HCT116 (cell line): ENCODE measurements at regions not wholly inside any gene's neighbourhood (a gene's known extent, or its start where the extent isn't known, plus 50 kb on each side); places are given as distances from the start of the nearest gene placed in this dataset.

Source experiments
- ATAC-seq: fragments of 200-7000 bp; cut with Tn5 transposase; 2 replicates; pipeline ENCODE4 v1.9.1; 2020; ENCODE audit warnings: mild to moderate bottlenecking, moderate library complexity
- BruUV-seq: library from RNA; stranded (reverse); fragments of 400-500 nt; replicated peaks from 2 replicates; lab custom pipeline; 2021; lab: Mats Ljungman, UMichigan
- CTCF ChIA-PET: fragments of 300-600 bp; sonication (Branson Sonifier 250); formaldehyde crosslinking; loops from one replicate; lab custom pipeline; 2021; ENCODE audit warnings: antibody characterized with exemption; lab: Charles Lee
- POLR2A ChIA-PET: fragments of 300-600, 350-600 bp; sonication (Branson Sonifier 250); formaldehyde crosslinking; loops from one replicate; lab custom pipeline; 2021; ENCODE audit warnings: antibody characterized with exemption; lab: Charles Lee
- RAD21 ChIA-PET, 2 experiments: fragments of 300-600 bp; sonication (Branson Sonifier 250); formaldehyde crosslinking; loops; one replicate each; lab custom pipeline; 2023; ENCODE audit warnings: low total read pairs in 2 of 2; ENCODE audit not compliant: uncharacterized antibody in 2 of 2, unreplicated experiment in 2 of 2, low non-redundant PET in 1 of 2; lab: Charles Lee
- DNase-seq: peaks from one replicate; pipeline ENCODE4 v3.0.0-alpha.2; 2010; ENCODE audit warnings: low read depth, low spot score
- H2AFZ ChIP-seq: fragments of 200-600 bp; shearing (Covaris generic), sonication (generic); 2 replicates; pipeline ENCODE4 v1.6.1; 2017; ENCODE audit warnings: low read depth, mixed run types, mixed read lengths, antibody characterized with exemption, low read length; ENCODE audit not compliant: poor library complexity, severe bottlenecking
- H3K27ac ChIP-seq: 2 replicates; pipeline ENCODE4 v1.5.1; 2012; ENCODE audit warnings: low read depth, low read length
- H3K27me3 ChIP-seq: fragments of 200-600 bp; sonication (generic); 2 replicates; pipeline ENCODE4 v1.6.1; 2016; ENCODE audit warnings: mixed run types, low read length, mixed read lengths; ENCODE audit not compliant: insufficient read depth
- H3K36me3 ChIP-seq, 2 experiments: fragments of 200-500 bp in 1 of 2; fragments of 200-600 bp in 1 of 2; sonication (Bioruptor generic) in 1 of 2; sonication (generic) in 1 of 2; 2 replicates each; pipeline versions ENCODE4 v1.5.1 to v1.6.1; 2014 to 2016; ENCODE audit warnings: low read length in 2 of 2, inconsistent platforms in 1 of 2, mixed read lengths in 1 of 2, mixed run types in 1 of 2; ENCODE audit not compliant: insufficient read depth in 2 of 2, control insufficient read depth in 1 of 2
- H3K4me1 ChIP-seq, 2 experiments: fragments of 200-600 bp in 1 of 2; sonication (generic) in 1 of 2; 2 replicates each; pipeline versions ENCODE4 v1.5.1 to v1.6.1; 2012 to 2017; ENCODE audit warnings: low read length in 2 of 2, inconsistent platforms in 1 of 2, mild to moderate bottlenecking in 1 of 2, mixed read lengths in 1 of 2, mixed run types in 1 of 2, moderate library complexity in 1 of 2; ENCODE audit not compliant: insufficient read depth in 2 of 2, control insufficient read depth in 1 of 2
- H3K4me2 ChIP-seq: fragments of 200-600 bp; sonication (generic); 2 replicates; pipeline ENCODE4 v1.6.1; 2017; ENCODE audit warnings: mixed run types, low read length, mixed read lengths
- H3K4me3 ChIP-seq, 2 experiments: fragments of 200-600 bp in 1 of 2; sonication (generic) in 1 of 2; replicated peaks in 1 of 2; 2 replicates each; pipeline ENCODE4 v1.5.1; 2011 to 2016; ENCODE audit warnings: low read length in 2 of 2, control low read depth in 1 of 2, low read depth in 1 of 2, mild to moderate bottlenecking in 1 of 2, mixed read lengths in 1 of 2, mixed run types in 1 of 2
- H3K79me2 ChIP-seq: fragments of 200-600 bp; sonication (generic); 2 replicates; pipeline ENCODE4 v1.6.1; 2017; ENCODE audit warnings: mild to moderate bottlenecking, mixed run types, low read length, moderate library complexity, mixed read lengths; ENCODE audit not compliant: insufficient read depth
- H3K9ac ChIP-seq: fragments of 200-600 bp; sonication (generic); 2 replicates; pipeline ENCODE4 v1.6.1; 2016; ENCODE audit warnings: low read length, mixed read lengths
- H3K9me2 ChIP-seq: fragments of 200-600 bp; sonication (generic), shearing (Covaris generic); 2 replicates; pipeline ENCODE4 v1.6.1; 2017; ENCODE audit warnings: mixed run types, mild to moderate bottlenecking, moderate library complexity; ENCODE audit not compliant: insufficient read depth
- H3K9me3 ChIP-seq, 2 experiments: fragments of 200-500 bp in 1 of 2; fragments of 200-600 bp in 1 of 2; sonication (Bioruptor generic) in 1 of 2; sonication (generic) in 1 of 2; 2 replicates each; pipeline ENCODE4 v1.6.1; 2014 to 2017; ENCODE audit warnings: low read length in 2 of 2, mixed read lengths in 2 of 2, inconsistent platforms in 1 of 2, low read depth in 1 of 2, mild to moderate bottlenecking in 1 of 2, mixed run types in 1 of 2, moderate library complexity in 1 of 2; ENCODE audit not compliant: control insufficient read depth in 1 of 2, insufficient read depth in 1 of 2
- H4K20me1 ChIP-seq: fragments of 200-600 bp; sonication (generic), shearing (Covaris generic); 2 replicates; pipeline ENCODE4 v1.6.1; 2017; ENCODE audit warnings: mixed run types, mild to moderate bottlenecking, moderate library complexity; ENCODE audit not compliant: insufficient read depth
- CEBPB ChIP-seq: IDR thresholded peaks from 2 replicates; pipeline ENCODE4 v1.6.1; 2012; ENCODE audit warnings: low read depth
- POLR2A ChIP-seq: IDR thresholded peaks from 2 replicates; pipeline ENCODE4 v1.7.0; 2011; ENCODE audit warnings: borderline replicate concordance; ENCODE audit not compliant: insufficient read depth, insufficient read length; ENCODE audit errors: extremely low read depth
- POLR2AphosphoS5 ChIP-seq: IDR thresholded peaks from 2 replicates; pipeline ENCODE4 v1.6.1; 2011; ENCODE audit warnings: mild to moderate bottlenecking, low read depth, low read length, moderate library complexity
- intact Hi-C: fragments of 100-400 bp; cut with micrococcal nuclease; formaldehyde crosslinking; loops from 2 replicates; pipeline ENCODE4 v1.10.0; 2022

GRCh38 chrX:137405449-137406140 is 160.3 kb upstream of the ZIC3 start:
- no peaks in the 10 kb centered on the region for H3K27me3 ChIP-seq
- no peak overlapping the region for H3K27ac ChIP-seq
- POLR2A ChIA-PET, result no interaction called here
- no TSS peak for BruUV-seq
- DNase-seq (no peak), ATAC-seq (no peak)
- no peak overlapping the region for H2AFZ ChIP-seq
- H3K79me2 ChIP-seq, result no peaks in the 10 kb centered on the region
- TF ChIP-seq CEBPB, result no peak
- no peaks in the 10 kb centered on the region for H3K4me1 ChIP-seq
- no peak overlapping the region for H3K4me3 ChIP-seq
- H3K9me3 ChIP-seq, result no peaks in the 10 kb centered on the region
- intact Hi-C loops, result no loop called here
- H3K4me2 ChIP-seq, result no peak overlapping the region
- H3K9me2 ChIP-seq, result no peaks in the 10 kb centered on the region
- no peaks in the 10 kb centered on the region for H4K20me1 ChIP-seq
- H3K9ac ChIP-seq, result no peak overlapping the region
- CTCF ChIA-PET, result no interaction called here
- RAD21 ChIA-PET, result no interaction called here
- H3K36me3 ChIP-seq, result no peaks in the 10 kb centered on the region

- H2AFZ ChIP-seq, result no peak overlapping the region
- H3K79me2 ChIP-seq, result no peaks in the 10 kb centered on the region
- no peak for DNase-seq
- ChIA-PET POLR2A (no interaction called here), CTCF (no interaction called here), RAD21 (no interaction called here)
- H3K9me2 ChIP-seq, result no peaks in the 10 kb centered on the region
- no peak overlapping the region for H3K27ac ChIP-seq
- H3K4me3 ChIP-seq, result no peak overlapping the region
- intact Hi-C loops, result no loop called here
- TF ChIP-seq CEBPB, result no peak
- no peaks in the 10 kb centered on the region for H3K36me3 ChIP-seq
- H3K9ac ChIP-seq, result no peak overlapping the region
- H3K9me3 ChIP-seq, result no peaks in the 10 kb centered on the region
- no peaks in the 10 kb centered on the region for H3K4me1 ChIP-seq
- BruUV-seq, result no TSS peak
- no peak for ATAC-seq
- no peaks in the 10 kb centered on the region for H3K27me3 ChIP-seq
- no peak overlapping the region for H3K4me2 ChIP-seq
- no peaks in the 10 kb centered on the region for H4K20me1 ChIP-seq
Observed at GRCh38 chrX:137401092-137401491, 164.8 kb upstream of the ZIC3 start.

- Histone ChIP-seq H3K36me3 (no peaks in the 10 kb centered on the region), H3K4me2 (no peak overlapping the region), H3K27me3 (no peaks in the 10 kb centered on the region), H3K27ac (no peak overlapping the region), H3K79me2 (no peaks in the 10 kb centered on the region), H3K4me1 (no peaks in the 10 kb centered on the region)
- POLR2A ChIA-PET, result no interaction called here
- RAD21 ChIA-PET, result no interaction called here
- CTCF ChIA-PET, result no interaction called here
- TF ChIP-seq POLR2A (no peak), POLR2AphosphoS5 (no peak), CEBPB (no peak)
- TF ChIP-seq, all 23 proteins: peak for 0
- Histone ChIP-seq H3K9me2 (no peaks in the 10 kb centered on the region), H4K20me1 (no peaks in the 10 kb centered on the region), H3K9ac (no peak overlapping the region), H3K4me3 (no peak overlapping the region), H2AFZ (no peak overlapping the region), H3K9me3 (no peaks in the 10 kb centered on the region)
- intact Hi-C loops, result no loop called here
- no peak for ATAC-seq
- no TSS peak for BruUV-seq
- no peak for DNase-seq
Observed at GRCh38 chrX:137387646-137388045, 178.3 kb upstream of the ZIC3 start.
